Panc1 (cell line): ENCODE measurements at regions not wholly inside any gene's neighbourhood (a gene's known extent, or its start where the extent isn't known, plus 50 kb on each side); places are given as distances from the start of the nearest gene placed in this dataset.

Source experiments
- ATAC-seq: fragments of 200-7000 bp; cut with Tn5 transposase; 2 replicates; pipeline ENCODE4 v1.9.1; 2020; ENCODE audit warnings: mild to moderate bottlenecking, moderate library complexity
- BruUV-seq: library from RNA; stranded (reverse); fragments of 400-500 nt; replicated peaks from 2 replicates; lab custom pipeline; 2021; lab: Mats Ljungman, UMichigan
- CTCF ChIA-PET: fragments of 300-600 bp; sonication (Branson Sonifier 250); formaldehyde crosslinking; loops from one replicate; lab custom pipeline; 2022; ENCODE audit warnings: antibody characterized with exemption; lab: Charles Lee
- POLR2A ChIA-PET: fragments of 300-600 bp; sonication (Branson Sonifier 250); formaldehyde crosslinking; loops from one replicate; lab custom pipeline; 2022; ENCODE audit warnings: antibody characterized with exemption; lab: Charles Lee
- DNase-seq: peaks from one replicate; pipeline ENCODE4 v3.0.0-alpha.2; 2010; ENCODE audit warnings: low read depth, low spot score
- H3K27ac ChIP-seq: 2 replicates; pipeline ENCODE4 v1.5.1; 2011; ENCODE audit warnings: mild to moderate bottlenecking, low read length, inconsistent platforms
- H3K27me3 ChIP-seq: fragments of 200-500 bp; sonication (Bioruptor generic); 2 replicates; pipeline ENCODE4 v1.6.0; 2014; ENCODE audit warnings: low read length, inconsistent platforms; ENCODE audit not compliant: control insufficient read depth, insufficient read depth
- H3K36me3 ChIP-seq: fragments of 200-500 bp; sonication (Bioruptor generic); 2 replicates; pipeline ENCODE4 v1.5.1; 2014; ENCODE audit warnings: inconsistent platforms, mild to moderate bottlenecking, low read length, moderate library complexity; ENCODE audit not compliant: control insufficient read depth, insufficient read depth
- H3K4me1 ChIP-seq: 2 replicates; pipeline ENCODE4 v1.5.1; 2011; ENCODE audit warnings: inconsistent platforms, mild to moderate bottlenecking, low read length, moderate library complexity; ENCODE audit not compliant: control insufficient read depth, insufficient read depth
- H3K4me3 ChIP-seq, 2 experiments: 2 replicates each; pipeline ENCODE4 v1.5.1; 2011 to 2012; ENCODE audit warnings: low read depth in 2 of 2, low read length in 2 of 2, mild to moderate bottlenecking in 2 of 2, inconsistent platforms in 1 of 2, moderate library complexity in 1 of 2
- H3K9me3 ChIP-seq: fragments of 200-500 bp; sonication (Bioruptor generic); 2 replicates; pipeline ENCODE4 v1.5.1; 2014; ENCODE audit warnings: low read depth, mild to moderate bottlenecking, inconsistent platforms, low read length, moderate library complexity; ENCODE audit not compliant: control insufficient read depth, insufficient read depth
- POLR2AphosphoS5 ChIP-seq: IDR thresholded peaks from 2 replicates; pipeline ENCODE4 v1.6.1; 2012; ENCODE audit warnings: mild to moderate bottlenecking, low read depth, low read length, moderate library complexity
- SIN3A ChIP-seq: IDR thresholded peaks from 2 replicates; pipeline ENCODE4 v1.6.1; 2012; ENCODE audit warnings: low read depth, mild to moderate bottlenecking, low read length, moderate library complexity, borderline replicate concordance; ENCODE audit not compliant: insufficient read depth
- TCF7L2 ChIP-seq: IDR thresholded peaks from 2 replicates; pipeline ENCODE4 v1.6.1; 2011; ENCODE audit warnings: mild to moderate bottlenecking, low read depth, low read length, inconsistent platforms
- in situ Hi-C: cut with HindIII; loops from 2 replicates; pipeline ENCODE4 v1.10.0; 2016; ENCODE audit warnings: low sequenced_read_pairs, low pct_unique_long_range_greater_than_20kb
- intact Hi-C: fragments of 100-400 bp; cut with micrococcal nuclease; formaldehyde crosslinking; loops from one replicate; pipeline ENCODE4 v1.10.0; 2022; ENCODE audit not compliant: unreplicated experiment
- TF ChIP-seq, protein P1 (sequence below), 2 experiments: IDR thresholded peaks; 2 replicates each; pipeline ENCODE4 v1.6.1; 2011 to 2012; ENCODE audit warnings: low read depth in 2 of 2, control low read depth in 1 of 2, low read length in 1 of 2, mild to moderate bottlenecking in 1 of 2, moderate library complexity in 1 of 2; ENCODE audit not compliant: insufficient read depth in 1 of 2
- TF ChIP-seq, protein P2 (sequence below): fragments of 450-650 bp; IDR thresholded peaks from 2 replicates; pipeline ENCODE4 v1.5.1; 2017; ENCODE audit warnings: mild to moderate bottlenecking

DNA sequence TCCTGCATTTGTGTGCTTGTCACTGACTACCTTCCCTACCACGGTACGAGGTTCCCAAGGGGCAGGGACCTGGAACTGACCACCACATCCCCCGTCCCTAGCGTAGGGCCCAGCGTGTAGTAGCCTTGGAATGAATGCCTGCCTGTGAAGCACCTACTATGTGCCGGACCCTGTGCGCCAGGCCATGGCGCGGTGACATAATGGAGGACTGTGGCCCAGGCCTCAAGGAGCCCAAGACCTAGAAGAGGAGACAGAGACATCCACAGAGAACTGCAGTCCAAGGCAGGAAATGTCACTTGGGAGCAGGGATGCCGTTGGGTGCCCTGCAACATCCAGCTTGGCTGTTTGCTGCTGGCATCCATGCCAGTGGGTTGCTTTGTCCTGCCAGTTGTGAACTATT is 71.9 kb upstream of the SLC6A6 start:
- ATAC-seq, result no peak
- CTCF ChIA-PET, result no interaction called here
- no peak for DNase-seq
- Histone ChIP-seq H3K4me3 (no peak overlapping the region), H3K27me3 (no peaks in the 10 kb centered on the region), H3K27ac (no peak overlapping the region), H3K9me3 (no peaks in the 10 kb centered on the region), H3K36me3 (no peaks in the 10 kb centered on the region), H3K4me1 (no peaks in the 10 kb centered on the region)
- in situ Hi-C loops, result no loop called here
- no TSS peak for BruUV-seq
- TF ChIP-seq, protein P1, sequence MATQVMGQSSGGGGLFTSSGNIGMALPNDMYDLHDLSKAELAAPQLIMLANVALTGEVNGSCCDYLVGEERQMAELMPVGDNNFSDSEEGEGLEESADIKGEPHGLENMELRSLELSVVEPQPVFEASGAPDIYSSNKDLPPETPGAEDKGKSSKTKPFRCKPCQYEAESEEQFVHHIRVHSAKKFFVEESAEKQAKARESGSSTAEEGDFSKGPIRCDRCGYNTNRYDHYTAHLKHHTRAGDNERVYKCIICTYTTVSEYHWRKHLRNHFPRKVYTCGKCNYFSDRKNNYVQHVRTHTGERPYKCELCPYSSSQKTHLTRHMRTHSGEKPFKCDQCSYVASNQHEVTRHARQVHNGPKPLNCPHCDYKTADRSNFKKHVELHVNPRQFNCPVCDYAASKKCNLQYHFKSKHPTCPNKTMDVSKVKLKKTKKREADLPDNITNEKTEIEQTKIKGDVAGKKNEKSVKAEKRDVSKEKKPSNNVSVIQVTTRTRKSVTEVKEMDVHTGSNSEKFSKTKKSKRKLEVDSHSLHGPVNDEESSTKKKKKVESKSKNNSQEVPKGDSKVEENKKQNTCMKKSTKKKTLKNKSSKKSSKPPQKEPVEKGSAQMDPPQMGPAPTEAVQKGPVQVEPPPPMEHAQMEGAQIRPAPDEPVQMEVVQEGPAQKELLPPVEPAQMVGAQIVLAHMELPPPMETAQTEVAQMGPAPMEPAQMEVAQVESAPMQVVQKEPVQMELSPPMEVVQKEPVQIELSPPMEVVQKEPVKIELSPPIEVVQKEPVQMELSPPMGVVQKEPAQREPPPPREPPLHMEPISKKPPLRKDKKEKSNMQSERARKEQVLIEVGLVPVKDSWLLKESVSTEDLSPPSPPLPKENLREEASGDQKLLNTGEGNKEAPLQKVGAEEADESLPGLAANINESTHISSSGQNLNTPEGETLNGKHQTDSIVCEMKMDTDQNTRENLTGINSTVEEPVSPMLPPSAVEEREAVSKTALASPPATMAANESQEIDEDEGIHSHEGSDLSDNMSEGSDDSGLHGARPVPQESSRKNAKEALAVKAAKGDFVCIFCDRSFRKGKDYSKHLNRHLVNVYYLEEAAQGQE (IDR thresholded peaks at IDR 0.05; ENCODE audit: insufficient read depth in 1 of 2, low read depth in 2 of 2, low read length in 1 of 2), result no peak
- TF ChIP-seq SIN3A, result no peak
- no peak for TF ChIP-seq TCF7L2
- TF ChIP-seq, protein P2, sequence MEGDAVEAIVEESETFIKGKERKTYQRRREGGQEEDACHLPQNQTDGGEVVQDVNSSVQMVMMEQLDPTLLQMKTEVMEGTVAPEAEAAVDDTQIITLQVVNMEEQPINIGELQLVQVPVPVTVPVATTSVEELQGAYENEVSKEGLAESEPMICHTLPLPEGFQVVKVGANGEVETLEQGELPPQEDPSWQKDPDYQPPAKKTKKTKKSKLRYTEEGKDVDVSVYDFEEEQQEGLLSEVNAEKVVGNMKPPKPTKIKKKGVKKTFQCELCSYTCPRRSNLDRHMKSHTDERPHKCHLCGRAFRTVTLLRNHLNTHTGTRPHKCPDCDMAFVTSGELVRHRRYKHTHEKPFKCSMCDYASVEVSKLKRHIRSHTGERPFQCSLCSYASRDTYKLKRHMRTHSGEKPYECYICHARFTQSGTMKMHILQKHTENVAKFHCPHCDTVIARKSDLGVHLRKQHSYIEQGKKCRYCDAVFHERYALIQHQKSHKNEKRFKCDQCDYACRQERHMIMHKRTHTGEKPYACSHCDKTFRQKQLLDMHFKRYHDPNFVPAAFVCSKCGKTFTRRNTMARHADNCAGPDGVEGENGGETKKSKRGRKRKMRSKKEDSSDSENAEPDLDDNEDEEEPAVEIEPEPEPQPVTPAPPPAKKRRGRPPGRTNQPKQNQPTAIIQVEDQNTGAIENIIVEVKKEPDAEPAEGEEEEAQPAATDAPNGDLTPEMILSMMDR, result no peak
- POLR2A ChIA-PET, result no interaction called here
- intact Hi-C loops, result no loop called here

DNA sequence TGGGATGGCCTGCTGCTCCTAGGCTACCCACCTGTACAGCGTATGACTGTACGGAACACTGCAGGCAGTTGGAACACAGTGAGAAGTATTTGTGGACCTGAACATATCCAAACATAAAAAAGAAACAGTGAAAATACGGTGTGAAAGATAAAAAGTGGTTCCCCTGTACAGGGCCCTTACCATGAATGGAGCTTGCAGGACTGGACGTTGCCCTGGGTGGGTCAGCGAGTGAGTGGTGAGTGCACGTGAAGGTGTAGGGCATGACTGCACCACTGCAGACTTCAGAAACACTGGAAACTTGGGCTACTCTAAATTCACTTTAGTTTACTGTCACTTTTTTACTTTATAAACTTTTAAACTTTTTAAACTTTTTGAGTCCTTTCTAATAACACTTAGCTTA is 71.2 kb upstream of the SLC6A6 start:
- Histone ChIP-seq H3K36me3 (no peaks in the 10 kb centered on the region), H3K9me3 (no peaks in the 10 kb centered on the region), H3K4me1 (no peaks in the 10 kb centered on the region), H3K4me3 (no peak overlapping the region), H3K27ac (no peak overlapping the region), H3K27me3 (no peaks in the 10 kb centered on the region)
- ATAC-seq (no peak), DNase-seq (no peak)
- intact Hi-C loops (no loop called here), in situ Hi-C loops (no loop called here)
- TF ChIP-seq SIN3A, result no peak
- no peak for TF ChIP-seq TCF7L2
- no peak for TF ChIP-seq POLR2AphosphoS5
- TF ChIP-seq, protein P1 (IDR thresholded peaks at IDR 0.05; ENCODE audit: insufficient read depth in 1 of 2, low read depth in 2 of 2, low read length in 1 of 2), result no peak
- TF ChIP-seq, protein P2, result no peak
- ChIA-PET POLR2A (no interaction called here), CTCF (interaction anchor here (0.6 kb wide), 1 partner anchor 128 kb away, joined by 3 read pairs; no protein-coding TSS in a partner anchor)
- no TSS peak for BruUV-seq
